ENCODE measurements at regions not wholly inside any gene's neighbourhood (a gene's known extent, or its start where the extent isn't known, plus 50 kb on each side); places are given as distances from the start of the nearest gene placed in this dataset.
A peak's percentile ranks its signal among the peaks of the same experiment; 100 is the strongest.

DNA sequence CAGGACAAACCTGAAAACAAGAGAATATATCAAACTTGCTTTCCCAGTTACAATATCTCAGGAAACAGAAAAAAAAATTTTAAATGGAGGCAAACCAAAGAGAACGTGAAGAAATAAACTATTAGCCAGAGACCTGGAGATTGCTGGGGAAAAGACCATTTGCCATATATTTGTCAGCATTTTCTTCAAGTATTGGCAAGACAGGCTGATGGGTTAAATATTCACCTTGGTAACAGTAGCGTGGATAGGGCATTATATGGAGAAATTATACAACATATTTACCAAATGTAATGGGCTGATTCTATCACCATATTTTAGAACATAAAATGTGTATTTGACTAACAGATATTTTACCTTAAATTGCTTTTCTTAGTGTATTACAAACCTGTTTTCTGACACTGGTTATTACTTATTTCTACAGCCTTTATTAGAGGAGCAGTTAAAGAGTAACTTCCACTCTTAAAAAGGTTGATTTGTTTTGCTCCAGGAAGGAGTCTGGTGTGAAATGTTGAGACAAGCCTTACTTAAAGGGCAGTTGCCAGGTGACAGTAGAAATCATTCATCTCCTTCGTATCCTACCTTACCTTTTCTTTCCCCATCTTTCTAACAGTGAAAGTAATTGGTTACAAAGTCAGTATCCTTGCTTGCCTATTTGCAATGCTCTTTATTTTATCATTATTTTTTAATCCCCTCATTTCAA lies 575.5 kb downstream of the GBA3 start:
- H3K9me3 ChIP-seq (ENCODE audit: control insufficient read depth in 2 of 3, insufficient read depth in 1 of 3, low read length in 3 of 3): no peaks in the 10 kb centered on the region
- no peaks in the 10 kb centered on the region for H3K36me3 ChIP-seq (ENCODE audit: control insufficient read depth in 2 of 3, insufficient read depth in 3 of 3, low read length in 3 of 3)
- DNase-seq (peak in 2 of 5 donors; percentile 33), FAIRE-seq (peak; percentile 35)
- no peaks in the 10 kb centered on the region for H3K27me3 ChIP-seq (ENCODE audit: control insufficient read depth, insufficient read depth, low read length)
- intact Hi-C loops (cut with DNase I): no loop called here
- TF ChIP-seq, protein P1, sequence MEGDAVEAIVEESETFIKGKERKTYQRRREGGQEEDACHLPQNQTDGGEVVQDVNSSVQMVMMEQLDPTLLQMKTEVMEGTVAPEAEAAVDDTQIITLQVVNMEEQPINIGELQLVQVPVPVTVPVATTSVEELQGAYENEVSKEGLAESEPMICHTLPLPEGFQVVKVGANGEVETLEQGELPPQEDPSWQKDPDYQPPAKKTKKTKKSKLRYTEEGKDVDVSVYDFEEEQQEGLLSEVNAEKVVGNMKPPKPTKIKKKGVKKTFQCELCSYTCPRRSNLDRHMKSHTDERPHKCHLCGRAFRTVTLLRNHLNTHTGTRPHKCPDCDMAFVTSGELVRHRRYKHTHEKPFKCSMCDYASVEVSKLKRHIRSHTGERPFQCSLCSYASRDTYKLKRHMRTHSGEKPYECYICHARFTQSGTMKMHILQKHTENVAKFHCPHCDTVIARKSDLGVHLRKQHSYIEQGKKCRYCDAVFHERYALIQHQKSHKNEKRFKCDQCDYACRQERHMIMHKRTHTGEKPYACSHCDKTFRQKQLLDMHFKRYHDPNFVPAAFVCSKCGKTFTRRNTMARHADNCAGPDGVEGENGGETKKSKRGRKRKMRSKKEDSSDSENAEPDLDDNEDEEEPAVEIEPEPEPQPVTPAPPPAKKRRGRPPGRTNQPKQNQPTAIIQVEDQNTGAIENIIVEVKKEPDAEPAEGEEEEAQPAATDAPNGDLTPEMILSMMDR (IDR thresholded peaks at IDR 0.05; ENCODE audit: borderline replicate concordance, extremely low read depth, insufficient read depth): no peak
- no peaks in the 10 kb centered on the region for H3K4me1 ChIP-seq (ENCODE audit: control insufficient read depth in 2 of 3, insufficient read depth in 2 of 3, low read depth in 1 of 3, low read length in 3 of 3)
- no peak overlapping the region for H3K9ac ChIP-seq (ENCODE audit: low read length in 3 of 3)
- peak overlapping the region in 1 of 2 donors; percentile 8 for H3K27ac ChIP-seq (ENCODE audit: low read depth in 2 of 2, low read length in 2 of 2)
- H3K4me3 ChIP-seq (ENCODE audit: low read length in 3 of 3): peak overlapping the region in 1 of 3 donors; percentile 23

DNA sequence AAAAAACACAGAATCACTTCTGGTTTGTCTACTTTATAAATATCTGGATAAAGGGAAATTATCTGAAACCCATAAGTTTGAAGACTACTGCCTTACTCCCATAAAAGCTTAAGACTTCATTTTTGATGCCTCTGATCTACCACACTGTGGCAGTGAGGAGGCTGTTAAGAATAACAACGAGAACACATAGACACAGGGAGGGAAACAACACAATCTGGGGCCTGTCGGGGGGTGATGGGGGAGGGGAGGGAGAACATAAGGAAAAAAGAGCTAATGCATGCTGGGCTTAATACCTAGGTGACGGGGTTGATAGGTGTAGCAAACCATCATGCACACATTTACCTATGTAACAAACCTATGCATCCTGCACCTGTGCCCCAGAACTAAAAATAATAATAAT lies 573.7 kb downstream of the GBA3 start:
- FAIRE-seq (no peak), DNase-seq (no peak)
- no peak overlapping the region for H3K4me3 ChIP-seq (ENCODE audit: low read length in 3 of 3)
- intact Hi-C loops (cut with DNase I): no loop called here
- no peaks in the 10 kb centered on the region for H3K4me1 ChIP-seq (ENCODE audit: control insufficient read depth in 2 of 3, insufficient read depth in 2 of 3, low read depth in 1 of 3, low read length in 3 of 3)
- TF ChIP-seq, protein P1 (IDR thresholded peaks at IDR 0.05; ENCODE audit: borderline replicate concordance, extremely low read depth, insufficient read depth): no peak
- H3K36me3 ChIP-seq (ENCODE audit: control insufficient read depth in 2 of 3, insufficient read depth in 3 of 3, low read length in 3 of 3): no peaks in the 10 kb centered on the region
- no peaks in the 10 kb centered on the region for H3K27me3 ChIP-seq (ENCODE audit: control insufficient read depth, insufficient read depth, low read length)
- no peaks in the 10 kb centered on the region for H3K9me3 ChIP-seq (ENCODE audit: control insufficient read depth in 2 of 3, insufficient read depth in 1 of 3, low read length in 3 of 3)
- no peak overlapping the region for H3K9ac ChIP-seq (ENCODE audit: low read length in 3 of 3)
- H3K27ac ChIP-seq (ENCODE audit: low read depth in 2 of 2, low read length in 2 of 2): no peak overlapping the region

DNA sequence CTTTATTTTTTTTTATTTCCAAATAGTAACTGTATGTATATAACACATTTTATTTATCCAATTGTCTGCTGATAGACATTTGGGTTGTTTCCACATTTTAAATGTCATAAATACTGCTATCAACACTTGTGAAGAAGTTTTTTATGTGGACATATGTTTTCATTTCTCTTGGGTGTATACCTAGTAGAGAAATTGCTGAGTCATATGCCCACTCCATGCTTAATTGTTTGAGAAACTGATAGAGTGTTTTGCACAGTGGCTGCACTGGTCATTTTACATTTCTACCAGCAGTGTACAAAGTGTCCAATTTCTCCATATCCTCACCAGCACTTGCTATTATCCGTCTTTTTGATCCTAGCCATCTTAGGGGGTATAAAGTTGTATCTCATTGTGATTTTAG lies 567.8 kb downstream of the GBA3 start:
- H3K9ac ChIP-seq (ENCODE audit: low read length in 3 of 3): no peak overlapping the region
- TF ChIP-seq, protein P1 (IDR thresholded peaks at IDR 0.05; ENCODE audit: borderline replicate concordance, extremely low read depth, insufficient read depth): no peak
- FAIRE-seq: no peak
- H3K9me3 ChIP-seq (ENCODE audit: control insufficient read depth in 2 of 3, insufficient read depth in 1 of 3, low read length in 3 of 3): no peaks in the 10 kb centered on the region
- H3K4me3 ChIP-seq (ENCODE audit: low read length in 3 of 3): no peak overlapping the region
- intact Hi-C loops (cut with DNase I): no loop called here
- no peaks in the 10 kb centered on the region for H3K27me3 ChIP-seq (ENCODE audit: control insufficient read depth, insufficient read depth, low read length)
- no peaks in the 10 kb centered on the region for H3K36me3 ChIP-seq (ENCODE audit: control insufficient read depth in 2 of 3, insufficient read depth in 3 of 3, low read length in 3 of 3)
- H3K4me1 ChIP-seq (ENCODE audit: control insufficient read depth in 2 of 3, insufficient read depth in 2 of 3, low read depth in 1 of 3, low read length in 3 of 3): no peaks in the 10 kb centered on the region
- no peak overlapping the region for H3K27ac ChIP-seq (ENCODE audit: low read depth in 2 of 2, low read length in 2 of 2)
- DNase-seq: no peak
